GM12875 (cell line): ENCODE measurements at regions not wholly inside any gene's neighbourhood (a gene's known extent, or its start where the extent isn't known, plus 50 kb on each side); places are given as distances from the start of the nearest gene placed in this dataset.
"Not testable (repeated sequence)": the region's sequence is repeated elsewhere in the genome, so short reads cannot be mapped to it uniquely, and the experiment has no call there.

Source experiments
- H3K4me3 ChIP-seq: one replicate; pipeline ENCODE4 v1.5.1; 2011; ENCODE audit warnings: low read depth, low read length, control low read depth
- TF ChIP-seq, protein P1 (sequence below): IDR thresholded peaks from 2 replicates; pipeline ENCODE4 v1.5.1; 2011; ENCODE audit warnings: low read depth, mild to moderate bottlenecking, control low read depth, inconsistent platforms, low read length, moderate library complexity, borderline replicate concordance; ENCODE audit not compliant: insufficient read depth

DNA sequence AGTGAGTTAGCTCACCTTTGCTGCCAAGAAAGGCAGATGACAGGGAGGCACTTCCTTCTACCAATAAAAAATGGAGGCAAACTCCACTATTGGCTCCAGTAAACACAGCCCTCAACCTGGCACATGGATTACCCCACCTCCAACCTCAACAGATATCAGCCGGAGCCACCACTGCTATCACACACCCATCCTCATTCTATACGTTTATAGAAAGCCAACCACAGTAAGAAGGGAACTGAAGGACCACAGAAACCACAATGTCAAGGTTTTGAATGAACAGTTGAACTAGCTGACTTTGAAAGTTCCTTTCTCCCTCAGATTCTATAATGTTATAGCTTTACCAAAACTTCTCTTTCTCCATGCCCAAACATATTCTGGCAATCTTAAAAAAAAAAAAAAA lies 526.2 kb downstream of the UQCRFS1 start:
- TF ChIP-seq, protein P1, sequence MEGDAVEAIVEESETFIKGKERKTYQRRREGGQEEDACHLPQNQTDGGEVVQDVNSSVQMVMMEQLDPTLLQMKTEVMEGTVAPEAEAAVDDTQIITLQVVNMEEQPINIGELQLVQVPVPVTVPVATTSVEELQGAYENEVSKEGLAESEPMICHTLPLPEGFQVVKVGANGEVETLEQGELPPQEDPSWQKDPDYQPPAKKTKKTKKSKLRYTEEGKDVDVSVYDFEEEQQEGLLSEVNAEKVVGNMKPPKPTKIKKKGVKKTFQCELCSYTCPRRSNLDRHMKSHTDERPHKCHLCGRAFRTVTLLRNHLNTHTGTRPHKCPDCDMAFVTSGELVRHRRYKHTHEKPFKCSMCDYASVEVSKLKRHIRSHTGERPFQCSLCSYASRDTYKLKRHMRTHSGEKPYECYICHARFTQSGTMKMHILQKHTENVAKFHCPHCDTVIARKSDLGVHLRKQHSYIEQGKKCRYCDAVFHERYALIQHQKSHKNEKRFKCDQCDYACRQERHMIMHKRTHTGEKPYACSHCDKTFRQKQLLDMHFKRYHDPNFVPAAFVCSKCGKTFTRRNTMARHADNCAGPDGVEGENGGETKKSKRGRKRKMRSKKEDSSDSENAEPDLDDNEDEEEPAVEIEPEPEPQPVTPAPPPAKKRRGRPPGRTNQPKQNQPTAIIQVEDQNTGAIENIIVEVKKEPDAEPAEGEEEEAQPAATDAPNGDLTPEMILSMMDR, result no peak
- H3K4me3 ChIP-seq, result no peak overlapping the region

DNA sequence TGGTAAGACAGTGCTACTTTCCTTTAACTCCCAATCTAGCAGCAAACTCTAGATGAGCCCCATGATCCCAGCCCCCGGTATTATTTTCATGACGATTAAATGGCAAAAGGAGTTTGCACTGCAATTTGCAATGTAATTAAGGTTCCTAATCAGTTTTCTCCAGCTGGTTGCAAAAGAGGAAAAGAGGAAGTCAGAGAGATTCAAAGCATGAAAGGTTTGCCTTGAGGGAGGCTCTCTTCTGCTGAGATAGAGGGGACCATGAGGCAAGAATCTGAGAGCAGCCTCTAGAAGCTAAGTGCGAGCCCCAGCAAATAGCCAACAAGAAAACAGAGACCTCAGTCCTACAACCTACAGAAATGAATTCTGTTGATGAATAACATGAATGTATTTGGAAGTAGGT lies 527.1 kb downstream of the UQCRFS1 start:
- no peak overlapping the region for H3K4me3 ChIP-seq
- TF ChIP-seq, protein P1, result no peak

DNA sequence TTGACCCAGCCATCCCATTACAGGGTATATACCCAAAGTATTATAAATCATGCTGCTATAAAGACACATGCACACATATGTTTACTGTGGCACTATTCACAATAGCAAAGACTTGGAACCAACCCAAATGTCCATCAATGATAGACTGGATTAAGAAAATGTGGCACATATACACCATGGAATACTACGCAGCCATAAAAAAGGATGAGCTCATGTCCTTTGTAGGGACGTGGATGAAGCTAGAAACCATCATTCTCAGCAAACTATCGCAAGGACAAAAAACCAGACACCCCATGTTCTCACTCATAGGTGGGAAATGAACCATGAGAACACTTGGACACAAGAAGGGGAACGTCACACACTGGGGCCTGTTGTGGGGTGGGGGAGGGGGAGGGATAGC lies 527.9 kb downstream of the UQCRFS1 start:
- not testable (repeated sequence) for H3K4me3 ChIP-seq

DNA sequence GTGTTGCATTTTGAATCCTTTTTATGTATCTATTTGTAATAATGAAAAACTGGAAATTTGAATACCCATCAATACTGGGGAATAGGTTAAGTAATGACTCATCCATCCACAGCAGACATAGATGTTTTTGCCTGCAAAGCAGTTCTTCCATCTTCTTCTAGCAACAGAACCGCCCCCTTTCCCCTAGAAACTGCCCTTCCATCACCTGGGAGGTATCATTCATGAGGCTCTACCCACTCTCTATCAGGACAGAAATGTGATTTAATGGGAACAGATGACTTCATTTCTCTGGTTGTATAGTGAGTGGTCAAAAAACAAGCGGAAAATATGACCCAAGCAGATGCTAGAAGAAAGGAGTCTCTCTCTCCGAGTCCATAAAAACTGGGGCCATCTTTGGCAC lies 532.8 kb downstream of the UQCRFS1 start:
- H3K4me3 ChIP-seq, result no peak overlapping the region
- TF ChIP-seq, protein P1, result no peak

DNA sequence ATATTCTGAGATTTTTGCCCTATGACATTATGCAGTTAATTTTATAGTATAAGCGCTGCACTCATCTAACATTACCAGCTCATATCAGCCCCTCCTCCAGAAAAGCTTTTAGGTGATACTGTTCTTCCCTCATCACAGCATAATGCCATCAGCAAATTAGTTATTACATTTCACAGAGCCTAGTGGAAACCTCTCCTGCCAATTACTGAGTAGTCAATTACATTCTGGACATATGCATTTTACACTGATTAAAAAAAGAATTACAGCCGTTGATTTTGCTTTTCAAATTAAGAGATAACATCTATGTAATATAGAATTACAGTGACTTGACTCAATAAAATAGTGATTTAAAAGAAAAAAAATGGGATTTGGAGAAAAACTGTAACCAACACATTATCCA lies 542.1 kb downstream of the UQCRFS1 start:
- TF ChIP-seq, protein P1, result no peak
- H3K4me3 ChIP-seq, result no peak overlapping the region

DNA sequence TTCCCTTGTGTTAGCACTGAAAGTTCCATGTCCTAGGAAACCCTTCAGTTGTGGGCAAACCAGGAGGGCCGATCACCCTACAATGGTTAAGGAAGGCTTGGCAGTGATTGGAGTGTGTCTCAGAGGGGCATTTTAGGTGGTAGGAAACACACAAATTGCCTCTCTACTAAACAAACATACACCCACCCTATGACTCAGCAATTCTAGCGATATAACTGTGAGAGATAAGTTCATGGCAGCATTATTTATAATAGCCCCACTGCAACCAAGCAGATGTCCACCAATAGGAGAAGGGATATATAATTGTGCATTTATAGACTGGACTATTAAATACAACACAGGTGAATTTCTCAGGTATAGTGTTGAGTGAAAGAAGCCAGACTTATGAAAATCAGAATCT lies 543.1 kb downstream of the UQCRFS1 start:
- TF ChIP-seq, protein P1, result no peak
- no peak overlapping the region for H3K4me3 ChIP-seq

DNA sequence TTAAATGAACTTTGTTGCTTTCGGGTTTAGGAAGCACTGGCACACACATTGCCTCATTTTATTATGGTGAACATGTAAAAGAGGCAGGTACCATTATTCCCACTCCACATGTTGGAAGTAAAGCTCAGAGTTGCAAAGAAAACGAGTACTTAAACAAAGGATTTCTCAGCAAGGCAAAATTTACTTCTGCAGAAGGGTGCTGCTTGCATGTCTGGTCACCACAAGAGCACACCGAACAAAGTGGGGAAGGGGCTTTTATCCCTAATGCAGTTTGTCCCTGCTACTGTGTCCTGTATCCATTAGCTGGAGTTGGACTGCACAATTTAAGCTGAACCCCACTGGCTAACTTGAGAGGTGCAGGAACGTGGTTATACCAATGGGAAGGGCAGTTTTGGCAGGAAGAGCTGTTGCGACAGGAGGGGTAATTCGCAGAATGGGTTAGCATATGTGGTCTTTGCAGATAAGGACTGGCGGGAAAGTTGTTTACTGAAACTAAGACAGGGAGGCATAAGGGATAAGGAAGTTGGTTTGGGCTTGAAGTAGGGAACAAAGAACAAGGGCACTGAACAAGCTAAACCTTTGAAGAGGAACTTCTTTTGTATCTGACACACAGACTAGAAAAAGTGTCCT lies 545.5 kb downstream of the UQCRFS1 start:
- H3K4me3 ChIP-seq, result no peak overlapping the region
- TF ChIP-seq, protein P1, result no peak

DNA sequence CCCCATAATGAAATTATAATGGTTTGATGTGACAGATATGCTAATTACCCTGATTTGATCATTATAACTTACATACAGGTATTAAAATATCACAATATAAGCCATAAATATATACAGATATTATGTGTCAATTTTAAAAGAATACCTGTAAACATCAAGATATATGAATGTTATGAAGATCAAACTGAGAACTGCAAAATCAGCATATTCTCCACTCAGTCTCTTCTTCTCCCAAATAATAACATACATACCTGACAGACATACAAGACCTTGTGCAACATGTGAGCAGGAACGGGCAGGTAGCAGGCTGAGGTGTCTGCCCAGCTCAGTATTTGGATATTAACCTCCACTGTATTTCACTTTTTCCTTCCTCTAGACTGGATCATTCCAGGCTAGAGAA lies 547.2 kb downstream of the UQCRFS1 start:
- no peak overlapping the region for H3K4me3 ChIP-seq
- TF ChIP-seq, protein P1, result no peak
